Glutamatergic neuron (in vitro differentiated cells): ENCODE measurements at regions not wholly inside any gene's neighbourhood (a gene's known extent, or its start where the extent isn't known, plus 50 kb on each side); places are given as distances from the start of the nearest gene placed in this dataset.

Source experiments
- DNase-seq: peaks from one replicate; pipeline ENCODE4 v3.0.0; 2022
- H3K27ac Mint-ChIP-seq: one replicate; pipeline ENCODE4 v1.8.0; 2020; ENCODE audit warnings: mild to moderate bottlenecking, mixed read lengths, inconsistent platforms; ENCODE audit not compliant: unreplicated experiment
- H3K27me3 Mint-ChIP-seq: one replicate; pipeline ENCODE4 v1.8.0; 2020; ENCODE audit warnings: mild to moderate bottlenecking, moderate library complexity, mixed read lengths, inconsistent platforms; ENCODE audit not compliant: unreplicated experiment
- H3K36me3 Mint-ChIP-seq: one replicate; pipeline ENCODE4 v1.8.0; 2020; ENCODE audit warnings: mild to moderate bottlenecking, mixed read lengths, inconsistent platforms; ENCODE audit not compliant: unreplicated experiment
- H3K4me1 Mint-ChIP-seq: one replicate; pipeline ENCODE4 v1.8.0; 2020; ENCODE audit warnings: mild to moderate bottlenecking, low read depth, mixed read lengths, inconsistent platforms; ENCODE audit not compliant: unreplicated experiment
- H3K4me3 Mint-ChIP-seq: one replicate; pipeline ENCODE4 v1.8.0; 2020; ENCODE audit warnings: mild to moderate bottlenecking, mixed read lengths, inconsistent platforms; ENCODE audit not compliant: unreplicated experiment
- H3K9me3 Mint-ChIP-seq: one replicate; pipeline ENCODE4 v1.8.0; 2020; ENCODE audit warnings: mild to moderate bottlenecking, moderate library complexity, mixed read lengths, inconsistent platforms; ENCODE audit not compliant: unreplicated experiment
- CTCF ChIP-seq: fragments of 200-600 bp; sonication (generic); IDR thresholded peaks from one replicate; pipeline ENCODE4 v1.5.0; 2021; ENCODE audit not compliant: partially characterized antibody, unreplicated experiment

GRCh38 chr13:107901996-107902562 is 313.3 kb downstream of the LIG4 start:
- no peak overlapping the region for H3K27ac Mint-ChIP-seq
- H3K36me3 Mint-ChIP-seq: no peaks in the 10 kb centered on the region

GRCh38 chr13:107901230-107901629 is 314.1 kb downstream of the LIG4 start:
- TF ChIP-seq CTCF: no peak
- Mint-ChIP-seq H3K4me3 (no peak overlapping the region), H3K9me3 (peaks cover 3% of the 10 kb centered on the region), H3K27me3 (no peaks in the 10 kb centered on the region), H3K36me3 (no peaks in the 10 kb centered on the region), H3K4me1 (no peaks in the 10 kb centered on the region), H3K27ac (no peak overlapping the region)
- DNase-seq: no peak

More at GRCh38 chr13:107901996-107902562, 313.3 kb downstream of the LIG4 start:
- Mint-ChIP-seq H3K4me1 (no peaks in the 10 kb centered on the region), H3K4me3 (no peak overlapping the region), H3K9me3 (no peaks in the 10 kb centered on the region), H3K27me3 (peaks cover 2% of the 10 kb centered on the region)
- no peak for DNase-seq
- TF ChIP-seq CTCF: no peak

- H3K36me3 Mint-ChIP-seq: no peaks in the 10 kb centered on the region
- no peaks in the 10 kb centered on the region for H3K4me1 Mint-ChIP-seq
- no peak overlapping the region for H3K4me3 Mint-ChIP-seq
- no peak overlapping the region for H3K27ac Mint-ChIP-seq
- peaks cover 4% of the 10 kb centered on the region for H3K9me3 Mint-ChIP-seq
- no peak for TF ChIP-seq CTCF
- no peak for DNase-seq
- no peaks in the 10 kb centered on the region for H3K27me3 Mint-ChIP-seq
These were observed 314.6 kb downstream of the LIG4 start for GRCh38 chr13:107900775-107901174.

GRCh38 chr13:107886118-107886517 is 329.2 kb downstream of the LIG4 start:
- Mint-ChIP-seq H3K9me3 (peaks cover 3% of the 10 kb centered on the region), H3K36me3 (peaks cover 8% of the 10 kb centered on the region), H3K27ac (no peak overlapping the region), H3K4me3 (no peak overlapping the region), H3K4me1 (no peaks in the 10 kb centered on the region), H3K27me3 (no peaks in the 10 kb centered on the region)
- no peak for TF ChIP-seq CTCF
- DNase-seq: no peak

- no peaks in the 10 kb centered on the region for H3K27me3 Mint-ChIP-seq
- H3K27ac Mint-ChIP-seq: no peak overlapping the region
- no peak for DNase-seq
- H3K9me3 Mint-ChIP-seq: peaks cover 3% of the 10 kb centered on the region
- no peaks in the 10 kb centered on the region for H3K4me1 Mint-ChIP-seq
- no peak for TF ChIP-seq CTCF
- no peak overlapping the region for H3K4me3 Mint-ChIP-seq
- H3K36me3 Mint-ChIP-seq: peaks cover 13% of the 10 kb centered on the region
These were observed 330.8 kb downstream of the LIG4 start for GRCh38 chr13:107884564-107884963.
